D721Med (cell line): ENCODE measurements at regions not wholly inside any gene's neighbourhood (a gene's known extent, or its start where the extent isn't known, plus 50 kb on each side); places are given as distances from the start of the nearest gene placed in this dataset.

Experiments used
- DNase-seq: peaks from one replicate; pipeline ENCODE4 v3.0.0; 2011; ENCODE audit warnings: low spot score; ENCODE audit not compliant: insufficient read length
- FAIRE-seq: peaks from 2 replicates; lab custom pipeline; 2011; peaks lifted over from hg19 to GRCh38; lab: Jason Lieb, UNC
- CTCF ChIP-seq: IDR thresholded peaks from 2 replicates; pipeline ENCODE4 v1.5.1; 2012; ENCODE audit warnings: mild to moderate bottlenecking, control low read depth; ENCODE audit not compliant: insufficient read depth; ENCODE audit errors: missing control alignments

DNA sequence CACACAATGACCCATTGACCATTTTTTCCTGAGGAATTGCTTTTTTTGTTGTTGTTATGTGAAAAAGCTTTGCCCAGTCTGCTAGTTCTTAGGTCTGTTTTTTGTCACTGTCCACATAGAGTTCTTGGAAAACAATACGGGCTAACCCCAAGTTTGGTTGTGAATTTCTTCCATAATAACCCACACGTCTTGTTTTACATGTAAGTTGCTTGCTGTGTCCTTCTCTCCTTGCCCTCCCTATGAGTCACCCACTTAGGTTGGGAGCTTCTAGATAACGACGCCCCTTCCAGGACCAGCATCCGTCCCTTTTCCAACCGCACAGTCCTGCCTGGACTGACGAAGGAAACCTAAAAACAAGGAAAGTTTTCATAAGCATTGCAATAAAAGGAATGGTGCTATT is 175.3 kb upstream of the HS3ST3A1 start:
- DNase-seq (no peak), FAIRE-seq (no peak)
- no peak for TF ChIP-seq CTCF

DNA sequence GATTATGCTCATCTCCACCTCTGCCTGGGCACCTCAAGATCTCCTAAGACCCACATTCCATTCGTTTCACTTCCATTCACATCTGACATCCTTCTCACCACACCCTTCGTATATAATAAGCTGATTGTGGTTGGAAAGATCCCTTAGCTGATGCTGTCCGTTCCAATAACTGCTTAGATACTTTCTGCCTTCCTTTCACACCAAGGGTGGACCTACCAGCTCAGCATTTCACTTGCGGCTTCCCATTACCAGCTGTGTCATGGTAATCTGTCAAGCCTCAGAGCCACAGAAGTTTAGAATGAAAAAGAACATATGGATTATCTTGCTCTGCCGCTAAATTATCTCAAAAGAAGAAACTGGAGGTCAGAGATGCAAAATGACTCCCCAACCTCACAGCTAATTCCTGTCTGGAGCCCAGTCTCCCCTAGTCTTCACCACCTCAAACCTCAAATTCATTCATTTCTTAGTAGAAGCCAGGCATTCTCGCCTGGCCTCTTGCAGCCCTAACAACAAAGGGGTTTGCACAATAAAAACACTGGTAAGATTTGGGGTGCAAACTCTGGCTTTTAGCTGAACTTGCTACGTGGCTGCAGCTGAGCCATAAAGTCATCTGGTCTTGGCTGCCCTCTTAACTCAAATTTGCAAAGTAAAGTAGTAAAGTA is 182.8 kb upstream of the HS3ST3A1 start:
- FAIRE-seq (no peak), DNase-seq (no peak)
- TF ChIP-seq CTCF, result no peak

DNA sequence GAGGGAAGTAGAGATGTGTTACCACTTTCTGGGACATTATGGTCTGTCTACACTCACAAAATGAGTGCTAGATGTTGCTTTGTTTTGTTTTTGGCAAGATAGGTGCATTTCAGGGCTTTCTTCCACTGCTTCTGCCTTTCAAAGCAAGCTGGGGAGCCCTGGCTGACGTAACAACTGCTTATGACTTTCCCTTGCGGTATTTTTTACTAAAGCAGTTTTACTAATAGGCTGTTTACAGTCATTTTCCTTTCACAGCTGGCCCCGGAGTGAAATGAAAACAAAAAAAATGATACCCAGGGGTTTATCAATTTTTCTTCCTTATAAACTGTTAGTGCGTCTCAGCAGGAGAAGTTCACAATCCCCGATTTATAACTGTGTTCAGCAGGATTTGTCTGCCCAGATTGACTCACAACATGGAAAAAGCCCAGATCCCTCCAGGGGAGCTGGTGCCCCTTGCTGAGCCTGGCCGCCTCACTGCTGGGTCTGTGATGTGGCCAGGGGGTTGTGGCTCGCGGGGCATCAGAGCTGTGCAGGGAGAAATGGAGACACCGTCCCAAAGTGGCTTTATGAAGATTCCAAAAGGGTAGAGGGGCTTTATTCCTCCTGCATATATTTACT is 184.4 kb upstream of the HS3ST3A1 start:
- no peak for DNase-seq
- TF ChIP-seq CTCF, result no peak
- no peak for FAIRE-seq

GRCh38 chr17:13787636-13788035 is 185.9 kb upstream of the HS3ST3A1 start:
- DNase-seq, result no peak
- FAIRE-seq, result no peak
- no peak for TF ChIP-seq CTCF

DNA sequence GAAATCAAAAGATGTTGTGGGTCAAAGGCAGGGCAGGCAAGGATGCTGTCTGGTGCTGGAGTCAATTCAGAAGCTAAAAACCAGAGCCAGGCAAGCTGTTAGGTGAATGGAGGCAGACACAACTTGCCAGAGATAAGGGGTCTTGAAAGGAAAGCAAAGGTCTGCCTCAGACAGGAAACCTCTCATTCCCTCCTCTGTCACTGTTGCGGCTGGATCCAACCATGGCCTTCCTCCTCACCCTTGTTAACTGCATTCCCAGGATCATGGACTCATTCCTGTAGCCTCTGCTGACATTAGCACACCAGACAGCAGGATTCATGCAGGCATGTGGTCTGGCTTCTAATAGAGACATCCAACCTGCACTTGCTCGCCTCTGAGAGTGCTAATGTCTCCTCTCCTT is 186.7 kb upstream of the HS3ST3A1 start:
- no peak for TF ChIP-seq CTCF
- no peak for FAIRE-seq
- no peak for DNase-seq

DNA sequence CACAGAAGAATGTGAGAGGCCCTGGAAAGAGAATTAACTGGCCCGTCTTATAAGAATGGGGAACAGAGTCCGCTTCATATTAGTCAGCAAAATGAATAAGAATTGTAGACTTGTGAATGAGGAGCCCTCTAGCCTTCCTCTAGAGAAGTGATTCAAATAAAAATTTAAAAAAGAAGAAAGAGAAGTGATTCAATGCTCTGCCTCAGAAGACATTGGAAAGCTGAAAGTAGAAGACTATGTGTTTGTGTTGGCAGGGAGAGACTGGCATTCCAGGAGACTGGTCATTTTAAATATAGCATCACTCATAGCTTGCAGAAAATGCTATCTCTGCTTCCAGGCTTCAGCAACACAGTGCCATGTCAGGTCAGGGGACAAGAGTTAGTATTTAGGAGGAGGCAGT is 190.6 kb upstream of the HS3ST3A1 start:
- DNase-seq, result no peak
- no peak for FAIRE-seq
- TF ChIP-seq CTCF, result no peak

- TF ChIP-seq CTCF, result no peak
- DNase-seq, result no peak
- FAIRE-seq, result no peak
These were observed 192.2 kb upstream of the HS3ST3A1 start for GRCh38 chr17:13793951-13794350.
